ENCODE measurements at regions not wholly inside any gene's neighbourhood (a gene's known extent, or its start where the extent isn't known, plus 50 kb on each side); places are given as distances from the start of the nearest gene placed in this dataset.
A peak's percentile ranks its signal among the peaks of the same experiment; 100 is the strongest.

DNA sequence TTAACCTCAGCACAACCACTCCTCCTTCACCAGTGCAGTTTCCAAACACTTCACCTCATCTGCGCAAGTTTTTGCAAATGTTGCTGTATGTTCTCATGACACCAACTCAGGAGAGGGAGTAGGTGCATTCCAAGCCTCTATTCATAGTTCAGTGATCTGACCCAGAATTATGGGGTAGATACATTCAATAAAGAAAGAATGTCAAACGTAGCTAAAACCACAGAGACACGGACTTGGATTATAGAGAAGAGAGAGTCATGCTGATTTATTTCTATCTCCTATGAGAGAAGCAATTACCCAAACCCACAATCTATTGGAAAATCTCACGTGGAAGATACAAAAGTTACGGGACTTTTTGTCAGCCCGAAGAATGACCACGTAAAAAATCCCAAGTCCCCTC, 1006.0 kb upstream of the TMEM132C start:
- no peaks in the 10 kb centered on the region for H3K36me3 ChIP-seq
- H3K9me3 ChIP-seq (replicated peaks), result 0 out of 2 replicates have a peak, but pooled peaks cover 4% of the 10 kb centered on the region
- H3K4me3 ChIP-seq, result no peak overlapping the region
- H3K27ac ChIP-seq, result no peak overlapping the region
- H3K27me3 ChIP-seq (replicated peaks), result no peaks in the 10 kb centered on the region
- H3K4me1 ChIP-seq (replicated peaks), result peaks cover 9% of the 10 kb centered on the region
- DNase-seq (ENCODE audit: low read depth in 1 of 2, low spot score in 2 of 2), result no peak

DNA sequence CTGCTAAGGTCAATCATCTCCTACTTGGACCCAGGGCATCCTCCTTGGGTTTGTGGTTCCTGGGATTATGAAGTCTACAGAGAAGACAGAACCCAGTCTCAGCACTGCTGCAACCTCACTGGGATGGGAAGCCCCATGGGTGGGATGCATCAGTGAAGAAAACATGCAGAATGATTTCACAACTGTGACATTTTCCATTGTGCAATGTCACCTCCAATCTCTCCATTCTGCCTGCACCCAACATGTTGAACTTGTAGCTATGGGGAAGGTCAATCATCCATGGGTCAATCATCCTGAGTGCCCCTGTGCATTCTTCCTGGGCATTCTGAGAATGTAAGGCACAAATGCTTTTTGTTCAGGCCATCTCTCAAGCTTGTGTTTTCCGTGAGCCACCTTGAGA, 1004.4 kb upstream of the TMEM132C start:
- Histone ChIP-seq H3K4me1 (replicated peaks) (peaks cover 3% of the 10 kb centered on the region), H3K9me3 (replicated peaks) (no peaks in the 10 kb centered on the region), H3K27me3 (replicated peaks) (no peaks in the 10 kb centered on the region), H3K27ac (no peak overlapping the region), H3K36me3 (no peaks in the 10 kb centered on the region), H3K4me3 (no peak overlapping the region)
- no peak for DNase-seq (ENCODE audit: low read depth in 1 of 2, low spot score in 2 of 2)

DNA sequence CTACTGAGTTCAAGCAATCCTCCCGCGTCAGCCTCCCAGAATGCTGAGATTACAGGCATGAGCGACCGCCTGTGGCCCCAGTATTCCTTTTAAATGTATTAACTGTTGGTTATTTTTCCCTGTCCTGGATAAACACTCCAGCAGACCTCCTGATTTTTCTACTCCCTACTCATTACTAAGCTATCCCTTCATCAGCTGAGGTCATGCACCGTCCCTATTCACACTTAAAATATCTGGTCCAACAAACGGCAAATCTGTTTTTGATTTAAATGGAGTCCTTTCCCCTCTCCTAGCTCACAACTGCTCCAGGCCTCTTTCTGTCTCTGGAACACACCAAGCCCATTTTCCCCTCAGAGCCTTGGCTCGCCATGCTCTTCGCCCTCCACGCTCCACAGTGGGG, 1003.3 kb upstream of the TMEM132C start:
- no peak overlapping the region for H3K4me3 ChIP-seq
- DNase-seq (ENCODE audit: low read depth in 1 of 2, low spot score in 2 of 2), result no peak
- no peaks in the 10 kb centered on the region for H3K36me3 ChIP-seq
- H3K9me3 ChIP-seq (replicated peaks), result no peaks in the 10 kb centered on the region
- H3K27me3 ChIP-seq (replicated peaks), result no peaks in the 10 kb centered on the region
- H3K27ac ChIP-seq, result no peak overlapping the region
- H3K4me1 ChIP-seq (replicated peaks), result no peaks in the 10 kb centered on the region

DNA sequence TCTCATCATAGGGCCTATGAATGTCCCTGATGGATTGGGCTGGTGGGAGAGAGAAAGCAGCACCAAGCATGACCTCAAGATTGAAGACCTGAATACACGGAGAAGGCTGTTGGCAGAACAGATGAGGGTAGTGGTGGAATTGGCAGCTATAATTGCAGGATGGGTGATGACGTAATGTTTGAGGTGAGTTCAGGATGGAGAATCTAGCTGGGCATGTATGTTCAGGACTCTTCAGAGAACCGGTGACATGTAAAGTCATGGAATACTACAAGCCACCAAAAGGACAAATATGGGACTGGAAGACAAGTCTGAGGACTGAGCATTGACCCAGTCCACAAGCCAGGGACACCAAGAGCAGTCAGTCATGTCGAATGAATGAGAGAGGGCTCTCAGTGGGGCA, 999.8 kb upstream of the TMEM132C start:
- Histone ChIP-seq H3K27me3 (replicated peaks) (no peaks in the 10 kb centered on the region), H3K4me3 (no peak overlapping the region), H3K36me3 (no peaks in the 10 kb centered on the region), H3K27ac (no peak overlapping the region), H3K9me3 (replicated peaks) (no peaks in the 10 kb centered on the region), H3K4me1 (replicated peaks) (no peaks in the 10 kb centered on the region)
- DNase-seq (ENCODE audit: low read depth in 1 of 2, low spot score in 2 of 2), result no peak

DNA sequence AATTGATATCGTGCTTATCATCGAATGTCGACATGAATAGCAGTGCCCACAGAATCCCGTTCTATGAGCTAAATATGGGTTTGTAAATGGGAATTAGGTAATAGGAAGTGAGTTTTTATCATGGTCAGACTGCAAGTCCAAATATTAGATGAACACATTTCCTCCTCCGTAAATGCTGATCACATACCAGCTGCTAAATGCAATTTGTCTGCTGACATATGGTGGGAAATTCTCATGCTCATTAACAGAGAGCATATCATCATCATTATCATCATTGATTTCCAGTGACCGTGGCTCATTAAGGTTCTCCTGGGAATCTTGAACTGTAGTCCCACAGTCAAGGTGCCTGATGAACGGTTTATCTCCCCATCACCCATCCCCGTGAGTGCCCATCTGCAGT, 998.8 kb upstream of the TMEM132C start:
- H3K4me1 ChIP-seq (replicated peaks), result peaks cover 10% of the 10 kb centered on the region
- H3K36me3 ChIP-seq, result no peaks in the 10 kb centered on the region
- H3K27ac ChIP-seq, result no peak overlapping the region
- DNase-seq (ENCODE audit: low read depth in 1 of 2, low spot score in 2 of 2), result no peak
- H3K4me3 ChIP-seq, result no peak overlapping the region
- no peaks in the 10 kb centered on the region for H3K9me3 ChIP-seq (replicated peaks)
- no peaks in the 10 kb centered on the region for H3K27me3 ChIP-seq (replicated peaks)

DNA sequence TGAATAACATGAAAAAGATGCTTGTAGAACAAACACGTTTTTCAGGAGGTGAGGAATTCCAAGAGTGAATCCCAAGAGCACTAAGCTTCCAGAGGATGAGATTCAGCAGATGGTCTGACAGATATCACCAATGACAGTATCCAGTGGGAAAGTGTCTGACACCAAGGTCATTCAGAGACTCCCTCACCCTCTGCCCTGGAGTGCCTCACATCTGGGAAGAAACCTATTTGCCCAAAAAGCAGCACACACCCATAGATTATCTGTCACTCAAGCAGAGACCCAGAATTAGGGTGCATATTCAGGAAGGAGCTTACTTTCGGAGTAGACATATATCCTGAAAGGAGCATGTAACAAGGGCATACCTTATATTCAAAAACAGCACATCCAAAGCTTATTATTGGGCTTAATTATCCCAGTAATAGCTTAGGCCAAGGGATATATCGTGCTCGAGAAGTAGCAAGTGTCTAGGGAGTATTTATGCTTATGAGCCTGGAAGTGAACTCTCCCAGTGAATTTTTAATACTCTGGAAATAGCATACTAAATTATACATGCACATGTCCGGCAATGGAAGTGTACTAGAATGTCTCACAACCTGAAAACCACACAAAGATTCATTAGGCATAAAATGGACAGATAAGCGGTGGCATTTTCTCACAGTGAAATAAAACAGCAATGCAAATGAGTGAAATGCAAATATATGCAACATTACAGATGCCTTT, 998.1 kb upstream of the TMEM132C start:
- H3K9me3 ChIP-seq (replicated peaks), result no peaks in the 10 kb centered on the region
- peaks cover 15% of the 10 kb centered on the region for H3K4me1 ChIP-seq (replicated peaks)
- no peaks in the 10 kb centered on the region for H3K36me3 ChIP-seq
- no peak for DNase-seq (ENCODE audit: low read depth in 1 of 2, low spot score in 2 of 2)
- no peak overlapping the region for H3K27ac ChIP-seq
- no peak overlapping the region for H3K4me3 ChIP-seq
- no peaks in the 10 kb centered on the region for H3K27me3 ChIP-seq (replicated peaks)

DNA sequence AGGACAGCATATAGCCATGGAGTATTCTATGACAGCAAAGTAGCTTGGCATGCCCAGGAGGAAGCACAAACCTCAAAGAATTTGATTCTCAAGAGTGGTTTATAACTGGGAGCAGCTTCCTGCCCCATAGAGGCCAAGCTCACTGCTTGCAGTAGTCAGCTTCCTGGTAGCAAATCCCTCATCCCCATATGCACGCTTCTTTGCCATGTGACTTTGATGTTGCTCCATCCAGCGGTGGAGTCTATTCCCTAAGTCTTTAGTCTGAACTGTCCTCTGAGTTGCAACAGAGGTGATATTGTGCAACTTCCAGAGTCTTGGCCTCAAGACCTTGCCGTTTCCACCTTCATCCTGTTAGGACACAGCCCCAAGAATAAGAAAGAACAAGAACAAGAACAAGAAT, 996.8 kb upstream of the TMEM132C start:
- Histone ChIP-seq H3K4me1 (replicated peaks) (peaks cover 17% of the 10 kb centered on the region), H3K27me3 (replicated peaks) (no peaks in the 10 kb centered on the region), H3K36me3 (no peaks in the 10 kb centered on the region), H3K27ac (no peak overlapping the region), H3K4me3 (no peak overlapping the region), H3K9me3 (replicated peaks) (no peaks in the 10 kb centered on the region)
- DNase-seq (ENCODE audit: low read depth in 1 of 2, low spot score in 2 of 2), result no peak

DNA sequence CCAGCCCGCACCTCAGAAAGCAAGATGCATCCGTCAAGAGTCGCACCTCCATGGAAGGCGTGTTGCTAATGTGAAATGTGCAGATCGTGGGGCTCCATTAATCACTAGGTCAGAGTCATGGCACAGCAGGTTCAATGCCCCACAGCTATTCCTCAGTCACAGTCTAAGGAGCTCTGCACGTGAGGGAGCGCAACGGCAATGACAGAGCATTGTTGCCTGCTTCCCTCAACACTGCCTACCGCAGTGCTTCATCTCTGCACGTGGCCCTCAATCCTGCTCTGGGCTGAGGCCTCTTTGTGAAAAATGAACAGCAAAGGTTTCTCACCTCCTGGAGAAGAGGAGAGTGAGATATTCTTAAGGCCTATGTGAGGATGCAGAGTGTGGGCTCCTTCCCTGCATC, 995.2 kb upstream of the TMEM132C start:
- no peaks in the 10 kb centered on the region for H3K9me3 ChIP-seq (replicated peaks)
- peaks cover 17% of the 10 kb centered on the region for H3K4me1 ChIP-seq (replicated peaks)
- no peaks in the 10 kb centered on the region for H3K36me3 ChIP-seq
- H3K27me3 ChIP-seq (replicated peaks), result no peaks in the 10 kb centered on the region
- no peak overlapping the region for H3K4me3 ChIP-seq
- no peak for DNase-seq (ENCODE audit: low read depth in 1 of 2, low spot score in 2 of 2)
- no peak overlapping the region for H3K27ac ChIP-seq

DNA sequence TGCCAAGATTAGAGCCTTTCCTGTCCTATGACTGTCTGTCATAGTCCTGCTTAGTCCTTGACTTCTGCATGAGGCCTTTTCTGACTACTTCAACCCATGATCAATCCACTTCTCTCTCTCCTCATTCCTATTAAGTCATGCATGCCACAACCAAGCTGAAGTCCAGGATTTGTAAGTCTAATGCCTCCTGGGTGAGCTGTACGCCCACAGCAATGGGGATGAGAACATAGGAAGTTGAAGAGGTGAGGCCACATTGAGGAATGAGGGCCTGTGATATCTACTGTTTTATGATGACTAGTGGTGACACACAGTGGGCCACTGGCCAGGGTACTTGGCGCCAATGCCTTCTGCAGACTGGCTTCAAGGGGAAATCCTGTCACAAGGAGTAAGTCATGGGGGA, 994.1 kb upstream of the TMEM132C start:
- Histone ChIP-seq H3K4me3 (no peak overlapping the region), H3K27me3 (replicated peaks) (no peaks in the 10 kb centered on the region), H3K4me1 (replicated peaks) (peaks cover 17% of the 10 kb centered on the region), H3K27ac (peak overlapping the region; percentile 73), H3K36me3 (no peaks in the 10 kb centered on the region), H3K9me3 (replicated peaks) (no peaks in the 10 kb centered on the region)
- DNase-seq (ENCODE audit: low read depth in 1 of 2, low spot score in 2 of 2), result peak; percentile 40 to 55

DNA sequence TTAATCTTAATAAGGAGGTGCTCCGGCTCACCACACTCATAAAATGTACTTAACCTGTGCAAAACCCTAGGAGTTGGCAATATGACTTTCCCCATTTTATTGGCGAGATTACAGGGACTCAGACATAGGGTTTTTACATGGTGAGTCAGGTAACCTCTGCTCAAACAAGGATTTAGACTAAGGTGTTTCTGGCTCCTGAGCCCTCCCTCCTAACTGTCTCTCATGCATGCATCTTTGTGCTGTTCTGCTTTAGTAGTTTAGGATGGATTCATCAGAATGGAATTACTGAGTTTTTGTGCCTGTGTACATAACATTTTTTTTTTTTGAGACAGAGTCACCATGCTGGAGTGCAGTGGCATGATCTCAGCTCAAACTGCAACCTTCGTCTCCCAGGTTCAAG, 993.3 kb upstream of the TMEM132C start:
- H3K4me1 ChIP-seq (replicated peaks), result peaks cover 17% of the 10 kb centered on the region
- no peak for DNase-seq (ENCODE audit: low read depth in 1 of 2, low spot score in 2 of 2)
- H3K9me3 ChIP-seq (replicated peaks), result no peaks in the 10 kb centered on the region
- H3K27ac ChIP-seq, result peak overlapping the region; percentile 73
- H3K27me3 ChIP-seq (replicated peaks), result no peaks in the 10 kb centered on the region
- no peaks in the 10 kb centered on the region for H3K36me3 ChIP-seq
- no peak overlapping the region for H3K4me3 ChIP-seq

DNA sequence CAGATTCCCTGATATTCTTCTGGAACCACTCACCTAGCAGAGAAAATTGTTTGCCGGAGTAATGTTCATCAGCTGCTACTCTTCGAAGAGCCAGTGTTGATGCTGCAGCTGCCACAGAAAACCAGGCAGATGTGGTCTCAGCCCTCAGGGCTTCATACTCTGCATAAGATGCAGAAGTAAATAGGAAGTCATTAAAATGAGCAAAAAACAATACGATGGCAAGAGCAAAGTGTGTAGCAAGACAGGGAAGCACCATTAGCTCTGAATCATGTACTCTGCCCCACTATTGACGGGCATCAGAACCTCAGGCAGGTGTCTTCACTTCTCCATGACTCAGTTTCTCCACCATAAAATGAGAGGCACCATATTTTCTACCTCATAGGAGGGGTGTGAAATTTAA, 991.6 kb upstream of the TMEM132C start:
- Histone ChIP-seq H3K27me3 (replicated peaks) (no peaks in the 10 kb centered on the region), H3K4me1 (replicated peaks) (peaks cover 17% of the 10 kb centered on the region), H3K27ac (no peak overlapping the region), H3K36me3 (no peaks in the 10 kb centered on the region), H3K9me3 (replicated peaks) (no peaks in the 10 kb centered on the region), H3K4me3 (no peak overlapping the region)
- no peak for DNase-seq (ENCODE audit: low read depth in 1 of 2, low spot score in 2 of 2)

DNA sequence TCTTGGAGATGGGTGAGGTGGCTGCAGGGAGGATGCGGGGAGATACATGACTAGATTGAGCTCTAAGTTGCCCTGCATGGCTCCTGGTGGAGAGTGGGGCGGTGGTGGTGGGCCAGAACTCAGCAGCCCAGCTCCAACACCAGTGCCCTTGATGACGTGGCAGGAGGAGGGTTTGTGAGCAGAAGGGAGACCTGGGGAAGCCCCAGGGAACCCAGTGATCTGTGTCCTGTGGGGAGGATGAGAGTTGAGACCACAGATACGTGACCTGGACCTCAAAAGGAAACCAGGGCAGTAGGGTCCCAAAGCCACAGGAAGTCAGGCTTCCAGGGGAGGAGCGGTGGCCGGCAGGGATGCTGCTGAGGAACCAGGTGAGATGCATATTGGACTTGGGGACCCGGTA, 989.1 kb upstream of the TMEM132C start:
- no peak for DNase-seq (ENCODE audit: low read depth in 1 of 2, low spot score in 2 of 2)
- no peaks in the 10 kb centered on the region for H3K9me3 ChIP-seq (replicated peaks)
- H3K4me3 ChIP-seq, result no peak overlapping the region

DNA sequence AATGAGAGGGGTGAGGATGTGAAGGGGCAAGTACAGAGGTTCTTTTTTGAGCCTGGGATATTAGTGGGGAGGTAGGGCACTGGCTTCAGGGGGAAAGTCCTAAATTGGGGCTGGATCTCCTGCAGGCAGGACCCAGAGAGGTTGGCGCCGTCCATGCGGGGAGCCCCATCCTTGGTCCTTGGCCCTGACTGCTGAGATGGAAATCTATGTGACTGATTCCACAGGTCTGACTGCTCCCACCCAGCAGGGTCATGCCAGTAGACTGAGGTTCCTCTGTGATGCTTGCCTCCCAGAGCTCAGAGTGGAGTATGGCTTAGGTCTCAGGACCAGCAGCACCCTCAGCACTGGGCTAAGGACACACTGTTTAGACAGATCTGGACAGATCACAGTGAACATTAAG, 988.6 kb upstream of the TMEM132C start:
- Histone ChIP-seq H3K36me3 (no peaks in the 10 kb centered on the region), H3K9me3 (replicated peaks) (no peaks in the 10 kb centered on the region), H3K27ac (no peak overlapping the region), H3K27me3 (replicated peaks) (no peaks in the 10 kb centered on the region), H3K4me3 (no peak overlapping the region), H3K4me1 (replicated peaks) (peaks cover 7% of the 10 kb centered on the region)
- no peak for DNase-seq (ENCODE audit: low read depth in 1 of 2, low spot score in 2 of 2)

More for the DNA sequence above, 989.1 kb upstream of the TMEM132C start:
- Histone ChIP-seq H3K36me3 (no peaks in the 10 kb centered on the region), H3K4me1 (replicated peaks) (peaks cover 11% of the 10 kb centered on the region), H3K27me3 (replicated peaks) (no peaks in the 10 kb centered on the region), H3K27ac (no peak overlapping the region)

DNA sequence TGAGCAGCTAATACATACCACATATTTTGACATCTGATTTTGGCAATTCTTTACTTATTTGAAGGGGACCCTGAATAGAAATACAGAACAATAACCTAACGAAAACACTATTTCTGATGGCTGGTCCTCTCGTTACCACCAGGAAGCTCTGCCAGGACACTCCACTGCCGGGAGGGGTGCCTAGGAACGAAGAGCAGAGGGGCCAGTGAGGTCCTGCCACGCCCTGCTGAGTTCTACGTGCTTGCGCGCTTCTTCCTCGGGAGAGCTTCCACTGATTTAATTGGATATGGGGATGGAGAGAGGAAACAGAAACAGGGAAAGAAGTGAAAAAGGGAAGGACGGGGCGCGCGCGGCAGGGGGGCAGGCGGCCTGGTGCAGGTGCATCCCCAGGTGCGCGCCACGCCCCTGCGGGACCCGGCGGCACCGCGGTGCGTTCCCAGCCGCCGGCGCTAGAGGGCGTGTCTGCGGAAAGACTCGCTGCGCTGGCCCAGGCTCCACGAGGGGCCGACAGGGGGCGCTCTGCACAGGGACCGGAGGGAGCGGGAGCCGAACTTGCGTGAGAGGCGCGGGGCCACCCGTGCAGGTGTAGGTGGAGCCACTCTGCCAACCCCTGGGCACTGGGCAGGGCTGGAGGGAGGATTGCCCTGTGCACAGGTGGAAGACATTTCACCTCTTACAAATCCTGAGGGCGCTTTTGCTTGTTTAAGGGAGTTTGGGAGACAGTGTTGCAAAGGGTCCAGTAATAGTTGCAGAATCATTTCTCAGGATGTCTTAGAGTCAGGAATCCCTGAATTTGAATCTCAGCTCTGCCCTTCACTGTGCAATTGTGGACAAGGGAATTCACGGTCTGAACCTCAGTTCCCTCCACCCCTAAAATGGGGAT, 986.3 kb upstream of the TMEM132C start:
- DNase-seq (ENCODE audit: low read depth in 1 of 2, low spot score in 2 of 2), result no peak
- H3K27me3 ChIP-seq (replicated peaks), result no peaks in the 10 kb centered on the region

More for the DNA sequence above, 986.3 kb upstream of the TMEM132C start:
- Histone ChIP-seq H3K36me3 (no peaks in the 10 kb centered on the region), H3K4me3 (no peak overlapping the region), H3K4me1 (replicated peaks) (peaks cover 21% of the 10 kb centered on the region), H3K27ac (no peak overlapping the region), H3K9me3 (replicated peaks) (no peaks in the 10 kb centered on the region)
